Esophagus muscularis mucosa (tissue), 4 donors: ENCODE measurements at regions not wholly inside any gene's neighbourhood (a gene's known extent, or its start where the extent isn't known, plus 50 kb on each side); places are given as distances from the start of the nearest gene placed in this dataset.

Source experiments
- CTCF ChIP-seq, 3 experiments: fragments of 200-600 bp in 2 of 3; fragments of 450-650 bp in 1 of 3; sonication (generic) in 2 of 3; IDR thresholded peaks; one replicate each; pipeline ENCODE4 v1.5.1; 2017 to 2019; ENCODE audit warnings: antibody characterized with exemption in 3 of 3, mild to moderate bottlenecking in 2 of 3, moderate library complexity in 1 of 3
- EP300 ChIP-seq: sonication (generic); formaldehyde crosslinking; IDR thresholded peaks from one replicate; pipeline ENCODE4 v1.6.1; 2017; ENCODE audit warnings: antibody characterized with exemption
- POLR2A ChIP-seq: fragments of 450-650 bp; IDR thresholded peaks from one replicate; pipeline ENCODE4 v1.6.1; 2017; ENCODE audit warnings: antibody characterized with exemption, moderate library complexity, mild to moderate bottlenecking, low read depth
- POLR2AphosphoS5 ChIP-seq, 2 donors: sonication (generic); formaldehyde crosslinking; IDR thresholded peaks; one replicate each; pipeline ENCODE4 v1.6.1; 2017; ENCODE audit warnings: antibody characterized with exemption in 2 of 2

GRCh38 chr20:39266989-39267388 is 304.8 kb downstream of the DHX35 start:
- no peak for TF ChIP-seq EP300
- TF ChIP-seq POLR2AphosphoS5 (IDR thresholded peaks at IDR 0.05) = no peak
- TF ChIP-seq CTCF (IDR thresholded peaks at IDR 0.05) = no peak
- no peak for TF ChIP-seq POLR2A
